SK-N-SH (cell line): ENCODE measurements at regions not wholly inside any gene's neighbourhood (a gene's known extent, or its start where the extent isn't known, plus 50 kb on each side); places are given as distances from the start of the nearest gene placed in this dataset.

Source experiments
- CTCF ChIA-PET: fragments of 300-600, 350-600 bp; formaldehyde crosslinking; extraction: SDS; loops from one replicate; lab custom pipeline; 2021; lab: Yijun Ruan, JAX
- POLR2A ChIA-PET: fragments of 350-600 bp; sonication (Branson Sonifier 250); formaldehyde crosslinking; extraction: SDS; loops from one replicate; lab custom pipeline; 2020; ENCODE audit warnings: antibody characterized with exemption, inconsistent platforms; lab: Yijun Ruan, JAX
- DNase-seq: peaks from one replicate; pipeline ENCODE4 v3.0.0; 2012
- H2AFZ ChIP-seq: fragments of 200-600 bp; sonication (generic); 2 replicates; pipeline ENCODE4 v1.8.1; 2016; ENCODE audit warnings: antibody characterized with exemption, mild to moderate bottlenecking, low read depth
- H3F3A ChIP-seq: fragments of 200-600 bp; sonication (generic); replicated peaks from 2 replicates; pipeline ENCODE3; 2016; ENCODE audit warnings: antibody characterized with exemption, mild to moderate bottlenecking; ENCODE audit not compliant: insufficient read depth
- H3K27ac ChIP-seq, 2 experiments: fragments of 200-500 bp in 1 of 2; fragments of 200-600 bp in 1 of 2; sonication (Bioruptor generic) in 1 of 2; sonication (generic), shearing (Covaris generic) in 1 of 2; 2 replicates each; pipeline versions ENCODE4 v1.5.1 to v1.6.1; 2014 to 2016; ENCODE audit warnings: low read depth in 2 of 2, inconsistent platforms in 1 of 2, low read length in 1 of 2, mild to moderate bottlenecking in 1 of 2, mixed read lengths in 1 of 2
- H3K27me3 ChIP-seq: fragments of 200-600 bp; sonication (generic), shearing (Covaris generic); 2 replicates; pipeline ENCODE4 v1.6.1; 2016; ENCODE audit warnings: mixed run types; ENCODE audit not compliant: insufficient read depth
- H3K36me3 ChIP-seq, 2 experiments: fragments of 200-500 bp in 1 of 2; fragments of 200-600 bp in 1 of 2; sonication (Bioruptor generic) in 1 of 2; sonication (generic) in 1 of 2; replicated peaks in 1 of 2; 2 replicates each; pipeline versions ENCODE3 to v1.5.1; 2014 to 2016; ENCODE audit warnings: low read length in 1 of 2, mild to moderate bottlenecking in 1 of 2; ENCODE audit not compliant: insufficient read depth in 2 of 2, control insufficient read depth in 1 of 2
- H3K4me1 ChIP-seq, 2 experiments: fragments of 200-500 bp in 1 of 2; fragments of 200-600 bp in 1 of 2; sonication (Bioruptor generic) in 1 of 2; sonication (generic), shearing (Covaris generic) in 1 of 2; 2 replicates each; pipeline versions ENCODE4 v1.5.1 to v1.6.1; 2014 to 2016; ENCODE audit warnings: low read depth in 1 of 2, low read length in 1 of 2, mixed run types in 1 of 2; ENCODE audit not compliant: insufficient read depth in 2 of 2, control insufficient read depth in 1 of 2
- H3K4me2 ChIP-seq: fragments of 200-600 bp; sonication (generic), shearing (Covaris generic); 2 replicates; pipeline ENCODE4 v1.6.1; 2017; ENCODE audit warnings: mixed run types
- H3K4me3 ChIP-seq, 2 experiments: fragments of 200-500 bp in 1 of 2; fragments of 200-600 bp in 1 of 2; sonication (Bioruptor generic) in 1 of 2; sonication (generic), shearing (Covaris generic) in 1 of 2; 2 replicates each; pipeline versions ENCODE4 v1.5.1 to v1.8.1; 2014 to 2016; ENCODE audit warnings: low read depth in 2 of 2, inconsistent platforms in 1 of 2, low read length in 1 of 2, mild to moderate bottlenecking in 1 of 2, mixed read lengths in 1 of 2, moderate library complexity in 1 of 2
- H3K79me2 ChIP-seq: fragments of 200-600 bp; sonication (generic); 2 replicates; pipeline ENCODE4 v1.8.1; 2017; ENCODE audit warnings: mild to moderate bottlenecking; ENCODE audit not compliant: insufficient read depth
- H3K9ac ChIP-seq: fragments of 200-600 bp; sonication (generic); 2 replicates; pipeline ENCODE4 v1.6.1; 2017; ENCODE audit warnings: mixed run types
- H3K9me2 ChIP-seq: fragments of 200-600 bp; sonication (generic); 2 replicates; pipeline ENCODE4 v1.6.1; 2017; ENCODE audit warnings: mixed run types
- H3K9me3 ChIP-seq: fragments of 200-600 bp; sonication (generic); 2 replicates; pipeline ENCODE4 v1.6.1; 2017; ENCODE audit warnings: mixed run types, mild to moderate bottlenecking, moderate library complexity
- H4K20me1 ChIP-seq: fragments of 200-600 bp; sonication (generic); 2 replicates; pipeline ENCODE4 v1.6.1; 2017; ENCODE audit warnings: mild to moderate bottlenecking, mixed run types; ENCODE audit not compliant: insufficient read depth
- CHD2 ChIP-seq: fragments of 150-350 bp; IDR thresholded peaks from 2 replicates; pipeline ENCODE4 v1.6.1; 2018; ENCODE audit warnings: low read length; ENCODE audit not compliant: partially characterized antibody
- ELF1 ChIP-seq: IDR thresholded peaks from 2 replicates; pipeline ENCODE4 v1.4.0; 2012
- EZH2phosphoT487 ChIP-seq: fragments of 200-600 bp; sonication (generic); IDR thresholded peaks from 2 replicates; pipeline ENCODE4 v1.6.1; 2017; ENCODE audit warnings: low read depth, mixed run types, mild to moderate bottlenecking, antibody characterized with exemption, moderate library complexity, borderline replicate concordance
- GABPA ChIP-seq: IDR thresholded peaks from 2 replicates; pipeline ENCODE4 v1.4.0; 2012; ENCODE audit warnings: low read depth, mild to moderate bottlenecking
- IRF3 ChIP-seq: fragments of 150-350 bp; IDR thresholded peaks from 2 replicates; pipeline ENCODE4 v1.6.1; 2016; ENCODE audit warnings: mild to moderate bottlenecking, low read depth, low read length
- JUND ChIP-seq: IDR thresholded peaks from 2 replicates; pipeline ENCODE4 v1.4.0; 2012
- MAX ChIP-seq: IDR thresholded peaks from 2 replicates; pipeline ENCODE4 v1.4.0; 2012; ENCODE audit warnings: low read depth
- MEF2A ChIP-seq: IDR thresholded peaks from 2 replicates; pipeline ENCODE4 v1.4.0; 2012; ENCODE audit warnings: low read depth, borderline replicate concordance
- NFIC ChIP-seq: IDR thresholded peaks from 2 replicates; pipeline ENCODE4 v1.4.0; 2012; ENCODE audit warnings: borderline replicate concordance
- PBX3 ChIP-seq: IDR thresholded peaks from 2 replicates; pipeline ENCODE4; 2012
- POLR2AphosphoS5 ChIP-seq: IDR thresholded peaks from 2 replicates; pipeline ENCODE4 v1.6.1; 2012; ENCODE audit warnings: low read depth, low read length
- RCOR1 ChIP-seq: fragments of 150-350 bp; IDR thresholded peaks from 2 replicates; pipeline ENCODE4 v1.6.1; 2017; ENCODE audit warnings: antibody characterized with exemption, low read length
- REST ChIP-seq: IDR thresholded peaks from 2 replicates; pipeline ENCODE4 v1.6.1; 2012; ENCODE audit warnings: mild to moderate bottlenecking, low read depth, low read length, moderate library complexity
- RXRA ChIP-seq: IDR thresholded peaks from 2 replicates; pipeline ENCODE4 v1.4.0; 2012; ENCODE audit warnings: low read depth, mild to moderate bottlenecking, borderline replicate concordance
- TEAD4 ChIP-seq: IDR thresholded peaks from 2 replicates; pipeline ENCODE4 v1.4.0; 2012; ENCODE audit warnings: mild to moderate bottlenecking, borderline replicate concordance; ENCODE audit not compliant: insufficient read depth
- USF1 ChIP-seq: IDR thresholded peaks from 2 replicates; pipeline ENCODE4 v1.4.0; 2012; ENCODE audit warnings: low read depth, borderline replicate concordance
- USF2 ChIP-seq: fragments of 150-350 bp; IDR thresholded peaks from 2 replicates; pipeline ENCODE4 v1.6.1; 2017; ENCODE audit warnings: antibody characterized with exemption, low read length, low read depth, borderline replicate concordance
- WGBS: methylation state at CpG from one replicate; pipeline ENCODE4 v1.1.6; 2017; ENCODE audit warnings: low lambda C conversion rate; 5-methylcytosine and 5-hydroxymethylcytosine counted together

GRCh38 chr7:110084181-110084807, 1006.6 kb upstream of the LRRN3 start:
- Histone ChIP-seq H3K9me3 (no peaks in the 10 kb centered on the region), H3K27ac (no peak overlapping the region; a peak in 1 of 4 replicates), H3K4me3 (no peak overlapping the region), H3F3A (no peaks in the 10 kb centered on the region), H3K9me2 (no peaks in the 10 kb centered on the region), H3K36me3 (no peaks in the 10 kb centered on the region), H3K9ac (no peak overlapping the region), H3K4me2 (no peak overlapping the region), H2AFZ (no peak overlapping the region), H3K79me2 (no peaks in the 10 kb centered on the region), H3K4me1 (no peaks in the 10 kb centered on the region), H3K27me3 (no peaks in the 10 kb centered on the region), H4K20me1 (no peaks in the 10 kb centered on the region)
- ChIA-PET CTCF (interaction anchor here (0.5 to 0.9 kb wide), 2 partner anchors 18 to 26 kb away, joined by 3 to 5 read pairs; no protein-coding TSS in a partner anchor), POLR2A (no interaction called here)
- DNase-seq, result no peak
- WGBS, result 45% methylated on average over 5 of the region's 5 CpGs
- no peak for TF ChIP-seq RXRA
- TF ChIP-seq POLR2AphosphoS5, result no peak
- TF ChIP-seq ELF1, result no peak
- TF ChIP-seq JUND, result no peak
- TF ChIP-seq MAX, result no peak
- TF ChIP-seq REST, result no peak
- no peak for TF ChIP-seq IRF3
- TF ChIP-seq MEF2A, result no peak
- no peak for TF ChIP-seq TEAD4
- TF ChIP-seq NFIC, result no peak
- TF ChIP-seq RCOR1, result no peak
- TF ChIP-seq CHD2, result no peak
- TF ChIP-seq USF2, result no peak
- TF ChIP-seq EZH2phosphoT487, result no peak
- no peak for TF ChIP-seq USF1
- TF ChIP-seq GABPA, result no peak
- no peak for TF ChIP-seq PBX3
